Left kidney (tissue), 1 donor: ENCODE measurements at regions not wholly inside any gene's neighbourhood (a gene's known extent, or its start where the extent isn't known, plus 50 kb on each side); places are given as distances from the start of the nearest gene placed in this dataset.
"Not testable (repeated sequence)": the region's sequence is repeated elsewhere in the genome, so short reads cannot be mapped to it uniquely, and the experiment has no call there.

Experiments
- DNase-seq: peaks from one replicate; pipeline ENCODE4 v3.0.0-alpha.2; 2013

DNA sequence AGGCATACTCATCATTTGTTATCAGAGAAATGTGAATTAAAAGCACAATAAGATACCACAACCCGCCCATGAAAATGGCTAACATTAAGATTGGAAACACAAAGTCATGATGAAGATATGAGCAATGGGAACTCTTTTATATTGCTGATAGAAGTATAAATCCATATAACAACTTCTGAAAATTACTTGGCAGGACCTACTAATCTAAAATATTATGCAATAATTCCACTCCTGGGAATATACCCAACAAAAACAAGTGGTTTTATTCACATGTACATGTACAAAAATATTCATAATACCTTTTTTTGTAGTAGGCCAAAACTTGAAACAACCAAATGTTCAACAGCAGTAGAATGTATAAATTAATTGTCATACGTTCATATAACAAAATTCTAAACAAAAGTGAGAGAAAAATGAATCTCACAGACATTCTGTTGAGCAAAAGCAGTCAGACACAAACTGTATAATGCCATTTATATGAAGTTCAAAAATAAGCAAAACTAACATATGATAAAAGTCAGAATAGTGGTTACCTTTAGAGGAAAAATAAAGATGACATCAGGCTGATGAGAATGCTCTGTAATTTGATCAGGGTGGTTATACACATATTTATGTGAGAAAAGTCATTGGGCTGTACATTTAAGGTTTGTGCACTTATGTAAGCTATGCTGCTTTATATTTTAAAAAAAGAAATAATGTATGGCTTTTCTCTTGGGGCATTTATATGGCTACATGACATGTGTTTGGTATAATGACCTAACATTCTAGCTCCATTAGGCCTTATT, 309.2 kb upstream of the KITLG start:
- no peak for DNase-seq

DNA sequence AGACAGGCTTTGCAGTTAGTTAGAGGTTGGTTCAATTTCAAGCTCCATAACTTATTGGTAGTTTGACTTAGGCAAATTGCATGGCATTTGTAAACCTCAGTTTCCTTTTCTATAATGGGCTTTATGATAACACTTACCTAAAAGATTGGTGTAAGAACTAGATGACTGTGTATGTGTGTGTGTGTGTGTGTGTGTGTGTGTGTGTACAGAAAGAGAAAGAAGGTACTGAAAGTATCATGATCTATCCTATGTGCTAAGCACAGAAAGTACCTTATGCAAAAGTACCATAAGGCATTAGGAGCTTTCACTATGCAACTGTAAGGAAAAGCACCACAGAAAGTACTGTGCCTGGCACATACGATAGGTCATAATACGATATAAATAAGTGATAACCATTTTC, 304.3 kb upstream of the KITLG start:
- DNase-seq, result no peak

DNA sequence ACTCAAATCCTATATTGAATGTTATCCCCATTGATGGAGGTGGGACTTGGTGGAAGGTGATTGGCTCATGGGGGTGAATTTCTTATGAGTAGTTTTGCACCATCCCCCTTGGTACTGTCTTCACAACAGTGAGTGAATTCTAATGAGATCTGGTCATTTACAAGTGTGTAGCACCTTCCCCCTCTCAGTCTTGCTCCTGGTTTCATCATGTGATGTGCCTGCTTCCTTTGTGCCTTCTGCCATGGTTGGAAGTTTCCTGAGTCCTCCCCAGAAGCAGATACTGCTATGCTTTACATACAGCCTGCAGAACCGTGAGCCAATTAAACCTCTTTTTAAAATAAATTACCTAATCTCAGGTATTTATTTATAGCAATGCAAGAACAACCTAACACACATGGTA, 302.4 kb upstream of the KITLG start:
- DNase-seq, result no peak

DNA sequence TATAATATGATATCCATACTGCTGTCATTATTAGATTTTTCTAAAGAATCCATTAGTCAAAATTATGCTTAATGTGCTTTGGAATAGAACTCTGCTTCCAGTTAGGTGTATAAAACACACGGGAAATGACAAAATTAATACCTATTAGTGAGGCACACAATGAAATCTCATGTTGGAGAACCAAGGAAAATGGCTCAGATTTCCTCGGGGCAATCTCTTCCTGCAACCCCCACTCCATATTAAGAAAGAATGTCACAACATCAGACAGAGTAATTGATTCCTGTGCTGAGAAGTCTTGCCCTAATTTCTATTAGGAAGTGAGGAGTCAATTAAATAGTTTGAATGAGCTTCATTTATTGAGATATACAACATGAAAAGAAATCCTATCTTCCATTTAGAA, 299.8 kb upstream of the KITLG start:
- no peak for DNase-seq

DNA sequence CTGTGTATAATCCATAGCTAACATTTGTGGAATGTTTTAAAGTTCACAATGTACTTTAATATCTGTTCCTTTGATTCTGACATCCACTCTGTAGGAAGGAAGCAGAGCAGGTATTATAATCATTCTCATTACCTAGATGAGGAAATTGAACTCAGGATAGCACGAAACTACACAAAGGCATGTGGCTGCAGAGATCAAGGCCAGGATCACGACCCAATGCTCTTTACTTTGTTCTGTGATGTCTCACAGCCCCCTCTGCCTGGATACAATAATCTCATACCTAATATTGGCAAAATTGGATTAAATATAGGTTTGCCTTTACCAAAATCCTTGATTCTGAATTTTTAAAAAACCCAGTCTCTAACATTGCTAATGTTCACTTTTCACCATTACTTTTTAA, 298.0 kb upstream of the KITLG start:
- no peak for DNase-seq

DNA sequence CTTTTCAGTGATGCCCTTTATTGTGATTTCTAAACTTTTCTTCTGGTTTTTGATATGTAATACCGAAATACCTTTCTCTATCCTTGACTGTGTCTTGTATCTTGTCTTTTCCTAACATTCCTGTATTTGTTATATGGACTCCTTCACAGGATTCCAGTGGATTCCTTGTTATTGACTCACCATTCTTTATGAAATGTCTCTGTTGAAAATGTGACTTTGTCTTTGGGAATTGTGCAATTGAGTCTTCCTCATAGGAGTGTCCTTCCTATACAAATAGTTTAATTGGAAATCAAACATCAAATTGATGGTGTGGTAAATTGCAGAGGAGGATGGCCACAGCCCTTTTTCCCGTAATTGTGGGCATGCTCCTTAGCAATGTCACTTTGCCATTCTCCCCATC, 296.6 kb upstream of the KITLG start:
- DNase-seq, result no peak

DNA sequence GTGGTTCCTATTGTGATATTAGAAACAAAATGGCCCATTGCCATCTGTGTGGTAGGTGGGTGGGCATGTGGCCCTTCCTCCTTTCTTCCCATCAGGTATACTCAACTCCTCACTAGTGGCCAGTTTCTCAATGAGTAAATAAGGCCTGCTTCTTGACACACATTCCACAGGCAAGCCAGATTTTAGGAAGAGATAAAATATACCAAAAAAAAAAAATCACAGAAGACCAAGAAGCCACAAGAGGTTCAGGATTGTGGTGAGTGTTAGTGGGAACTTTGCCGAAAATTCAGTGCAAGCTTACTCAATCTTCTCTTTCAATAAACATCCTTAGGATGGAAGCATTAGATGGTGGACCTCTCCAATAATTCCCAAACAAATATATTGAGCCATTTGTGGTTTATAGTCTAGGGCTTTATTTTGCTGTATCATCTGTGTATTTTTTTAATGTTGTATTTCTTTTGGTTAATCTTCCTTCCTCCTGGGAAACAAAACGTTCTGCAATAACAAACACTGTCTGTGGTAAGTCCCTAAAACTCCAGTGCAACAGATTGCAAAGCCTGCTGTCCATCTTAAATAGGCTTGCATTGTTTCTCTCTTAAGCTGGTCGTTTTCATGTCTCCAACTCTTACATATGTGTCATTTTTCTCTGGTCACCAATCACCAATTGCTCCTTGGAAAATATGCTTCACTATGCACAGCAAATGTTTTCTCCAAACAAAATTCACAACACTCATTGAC, 289.9 kb upstream of the KITLG start:
- no peak for DNase-seq

DNA sequence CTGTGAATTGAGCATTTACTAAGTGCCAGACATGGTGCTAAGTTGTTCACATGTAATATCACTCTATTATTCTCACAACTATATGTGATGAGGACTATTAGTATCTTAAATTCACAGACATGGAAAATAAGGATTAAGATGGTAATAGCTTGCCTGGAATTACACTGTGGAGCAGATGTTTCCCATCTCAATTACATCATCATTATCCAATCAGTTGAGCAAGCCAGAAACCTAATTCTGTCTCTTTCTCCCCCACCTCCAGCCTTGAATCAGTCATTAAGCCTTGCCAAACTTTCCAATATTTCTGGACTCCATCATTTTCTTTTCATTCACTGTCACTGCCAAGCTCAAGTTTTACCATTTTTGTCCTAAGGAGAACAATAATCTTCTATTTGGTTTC, 287.8 kb upstream of the KITLG start:
- DNase-seq, result no peak

DNA sequence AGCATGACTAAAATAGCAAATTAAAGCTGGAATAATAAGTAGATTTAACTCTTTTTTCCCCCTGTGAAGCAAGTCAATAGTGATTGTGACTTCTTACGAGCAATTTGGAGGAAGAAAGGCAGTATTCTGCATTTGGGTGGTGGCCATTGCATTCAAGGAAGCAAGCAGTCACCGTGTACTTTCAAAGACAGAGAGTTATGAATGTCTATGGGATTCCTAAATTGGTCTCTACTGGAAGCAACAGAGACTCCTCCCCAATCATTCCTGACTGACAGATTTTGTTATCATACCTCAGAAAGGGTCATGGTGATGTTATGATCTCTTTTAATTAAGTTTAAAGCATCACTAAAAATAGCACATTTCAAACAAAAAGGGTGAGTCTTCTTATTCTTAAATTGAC, 287.2 kb upstream of the KITLG start:
- DNase-seq, result no peak

DNA sequence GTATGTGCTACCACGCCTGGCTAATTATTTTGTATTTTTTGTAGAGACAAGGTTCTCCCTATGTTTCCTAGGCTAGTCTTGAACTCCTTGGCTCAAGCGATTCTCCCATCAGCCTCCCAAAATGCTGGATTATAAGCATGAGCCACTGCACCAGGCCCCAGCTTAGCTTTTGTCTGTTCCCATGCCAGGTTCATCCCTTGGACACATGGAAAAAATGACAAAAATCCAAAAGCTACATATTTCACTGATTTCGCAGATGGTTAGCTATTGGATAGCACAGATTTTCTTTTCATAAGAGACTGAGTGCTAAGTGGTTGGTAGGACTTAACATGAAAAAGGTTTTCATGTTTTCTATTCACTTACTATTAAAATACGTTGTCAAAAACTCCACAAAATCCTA, 286.6 kb upstream of the KITLG start:
- no peak for DNase-seq

DNA sequence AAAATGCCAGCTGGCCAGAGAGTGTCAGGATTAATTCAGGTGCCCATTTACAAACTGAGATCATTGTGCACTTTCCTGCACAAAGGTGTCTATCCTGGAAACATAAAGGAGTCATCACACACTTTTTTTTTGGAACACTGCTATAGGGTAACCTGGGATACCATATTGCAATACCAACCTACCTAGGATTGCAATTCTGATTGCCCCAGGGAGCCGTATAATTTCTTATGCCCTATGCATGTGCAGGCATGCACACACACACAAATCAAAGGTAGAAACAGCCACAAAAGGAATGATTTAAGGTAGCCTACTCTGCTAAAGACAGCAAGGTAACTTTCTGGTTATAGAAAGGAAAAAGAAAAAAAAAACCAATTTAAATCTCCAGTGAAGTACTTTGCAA, 285.3 kb upstream of the KITLG start:
- DNase-seq, result no peak

DNA sequence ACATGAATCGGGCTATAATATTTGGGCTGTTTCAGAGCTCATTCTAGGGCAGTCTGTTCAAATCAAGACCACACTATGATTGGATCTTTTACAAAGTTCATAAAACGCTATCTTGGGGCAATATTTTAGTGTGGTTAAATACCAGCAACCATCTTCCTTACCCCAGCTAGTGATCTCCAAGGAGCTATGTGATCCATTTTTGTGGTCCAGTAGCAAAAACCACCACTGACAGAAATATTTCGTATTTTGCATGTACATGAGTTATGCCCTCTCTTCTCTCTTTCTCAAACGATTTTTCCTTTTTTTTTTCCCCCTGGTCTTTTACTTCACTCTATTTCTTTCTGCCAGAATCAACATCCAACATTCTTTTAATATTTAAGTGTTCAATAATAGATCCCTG, 280.6 kb upstream of the KITLG start:
- no peak for DNase-seq

DNA sequence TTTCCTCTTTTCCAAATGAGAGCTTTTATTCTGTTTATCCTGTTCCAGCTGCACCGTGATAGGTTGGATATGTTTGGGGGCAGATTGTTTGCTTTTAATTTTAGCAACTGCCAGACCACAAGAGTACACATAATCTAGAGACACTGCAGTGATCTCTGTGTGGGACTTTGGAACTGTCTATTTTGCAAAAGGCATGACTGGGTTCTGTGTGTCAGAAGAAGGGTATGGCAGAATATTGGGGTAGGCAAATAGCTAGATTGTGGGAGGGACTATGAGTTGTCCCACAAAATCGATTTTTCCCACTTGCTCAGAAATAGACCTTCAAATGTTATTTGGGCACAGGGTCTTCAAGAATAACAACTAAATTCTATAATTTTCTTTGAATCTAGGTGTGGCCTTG, 275.9 kb upstream of the KITLG start:
- no peak for DNase-seq

DNA sequence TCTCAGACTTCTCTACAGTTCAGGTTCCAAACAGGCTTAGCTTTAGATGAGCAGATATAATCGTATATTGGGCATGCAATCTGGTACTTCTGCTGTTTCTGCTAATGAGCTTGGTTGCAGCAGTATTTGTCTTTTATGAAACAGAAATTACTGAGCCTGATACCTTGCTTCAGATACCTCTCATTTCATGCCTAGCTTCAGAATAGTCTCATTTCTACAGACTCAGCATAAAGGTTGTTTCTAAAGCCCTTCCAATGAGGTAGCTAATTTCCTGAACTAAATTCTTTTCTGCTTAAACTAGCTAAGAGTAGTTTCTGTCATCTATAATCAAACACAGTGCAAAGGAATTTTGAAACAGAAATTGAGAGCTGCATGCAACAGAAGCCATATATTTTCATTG, 275.0 kb upstream of the KITLG start:
- DNase-seq, result no peak

DNA sequence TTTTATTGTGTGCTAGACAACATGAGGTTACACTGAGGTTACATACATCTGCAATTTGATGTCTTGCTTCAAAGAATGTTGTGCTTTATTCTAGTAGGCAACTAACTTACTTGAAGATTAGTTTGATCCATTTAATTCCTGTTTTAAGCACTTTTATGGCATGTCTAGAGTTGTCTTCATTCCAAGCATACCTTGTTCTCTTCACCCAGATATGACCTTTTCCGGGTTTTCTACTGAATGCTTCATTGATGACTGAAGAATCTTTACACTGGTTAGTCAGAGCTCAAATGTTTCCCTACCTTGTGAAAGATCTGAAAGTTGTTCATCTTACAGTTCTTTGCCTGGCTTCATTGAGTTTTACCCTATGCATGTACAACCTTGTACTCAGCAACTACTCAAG, 274.0 kb upstream of the KITLG start:
- no peak for DNase-seq

DNA sequence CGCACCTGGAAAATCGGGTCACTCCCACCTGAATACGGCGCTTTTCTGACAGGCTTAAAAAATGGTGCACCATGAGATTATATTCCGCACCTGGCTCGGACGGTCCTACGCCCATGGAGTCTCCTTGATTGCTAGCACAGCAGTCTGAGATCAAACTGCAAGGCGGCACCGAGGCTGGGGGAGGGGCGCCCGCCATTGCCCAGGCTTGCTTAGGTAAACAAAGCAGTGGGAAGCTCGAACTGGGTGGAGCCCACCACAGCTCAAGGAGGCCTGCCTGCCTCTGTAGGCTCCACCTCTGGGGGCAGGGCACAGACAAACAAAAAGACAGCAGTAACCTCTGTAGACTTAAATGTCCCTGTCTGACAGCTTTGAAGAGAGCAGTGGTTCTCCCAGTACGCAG, 267.0 kb upstream of the KITLG start:
- DNase-seq, result not testable (repeated sequence)

DNA sequence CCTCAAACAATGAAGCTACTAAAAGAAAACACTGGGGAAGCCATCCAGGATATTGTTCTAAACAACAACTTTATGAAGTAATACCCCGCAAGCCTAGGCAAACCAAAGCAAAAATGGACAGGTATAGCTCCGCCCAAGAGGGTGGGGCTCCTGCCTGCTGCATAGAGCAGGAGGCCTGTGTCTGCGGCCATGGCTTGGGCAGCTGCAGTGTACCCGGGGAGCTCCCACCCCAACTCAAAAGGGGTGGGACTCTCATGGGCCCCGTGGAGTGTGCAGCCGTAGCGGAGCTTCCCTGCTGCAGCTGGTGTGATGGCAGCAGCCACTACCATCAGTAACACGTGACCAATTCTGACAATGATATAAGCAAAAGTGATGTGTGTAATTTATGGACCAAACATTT, 264.2 kb upstream of the KITLG start:
- no peak for DNase-seq

DNA sequence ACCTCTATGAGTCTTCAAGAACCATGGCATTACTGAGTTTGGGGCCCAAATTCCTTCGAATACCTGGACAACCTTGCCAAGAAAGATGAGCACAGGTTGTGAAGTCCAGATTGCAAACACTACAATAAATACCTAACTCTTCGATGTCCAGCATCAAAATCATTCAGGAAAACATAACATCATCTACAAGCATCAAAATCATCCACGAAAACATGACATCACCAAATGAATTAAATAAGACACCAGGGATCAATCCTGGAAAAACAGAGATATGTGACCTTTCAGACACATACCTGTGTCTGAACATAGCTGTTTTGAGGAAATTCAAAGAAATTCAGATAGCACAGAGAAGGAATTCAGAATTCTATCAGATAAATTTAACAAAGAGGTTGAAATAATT, 262.0 kb upstream of the KITLG start:
- DNase-seq, result no peak

DNA sequence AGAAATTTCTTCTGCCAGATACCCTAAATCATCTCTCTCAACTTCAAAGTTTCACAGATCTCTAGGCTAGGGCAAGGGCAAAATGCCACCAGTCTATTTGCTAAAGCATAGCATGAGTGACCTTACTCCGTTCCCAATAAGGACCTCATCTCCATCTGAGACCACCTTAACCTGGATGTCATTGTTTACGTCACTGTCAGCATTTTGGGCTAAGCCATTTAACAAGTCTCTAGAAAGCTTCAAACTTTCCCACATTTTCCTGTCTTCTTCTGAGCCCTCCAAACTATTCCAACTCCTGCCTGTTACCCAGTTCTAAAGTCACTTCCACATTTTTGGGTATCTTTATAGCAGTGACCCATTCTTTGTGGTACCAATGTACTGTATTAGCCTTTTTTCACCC, 259.2 kb upstream of the KITLG start:
- DNase-seq, result no peak

DNA sequence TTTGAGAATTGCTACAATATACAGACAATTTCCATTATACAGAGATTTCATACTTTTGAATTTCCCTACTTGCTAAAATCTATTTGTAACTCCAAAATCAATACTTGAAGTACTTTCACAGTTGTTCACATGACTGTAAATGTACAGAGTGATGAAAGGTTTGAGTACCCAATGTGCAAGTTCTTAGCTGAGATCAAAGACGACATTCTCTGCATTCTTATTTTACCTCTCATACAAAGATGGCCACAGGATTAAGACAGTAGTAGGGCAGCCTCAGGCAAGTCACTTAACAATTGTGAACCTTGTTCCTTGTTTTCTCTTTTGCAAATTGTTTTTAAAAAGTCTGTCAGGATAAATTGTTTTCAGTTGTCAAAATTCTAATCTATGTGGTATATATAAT, 255.9 kb upstream of the KITLG start:
- no peak for DNase-seq

DNA sequence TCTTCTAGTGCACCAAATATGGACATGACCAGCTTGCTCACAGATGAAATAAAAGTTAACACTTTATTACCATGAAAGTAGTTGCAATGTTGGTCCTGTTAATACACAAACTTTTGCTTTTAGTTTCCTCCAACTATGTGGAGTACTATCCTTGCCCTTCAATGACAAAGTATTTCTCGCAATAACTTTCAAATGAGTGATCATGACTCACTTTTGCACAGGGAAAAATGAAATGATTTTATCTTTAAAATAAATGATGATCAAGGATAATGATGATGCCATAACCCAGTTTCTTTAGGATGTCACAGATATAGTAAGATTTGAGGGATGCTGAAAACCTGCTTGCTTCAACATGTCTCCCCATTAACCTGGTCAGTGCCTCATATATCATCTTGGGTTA, 254.0 kb upstream of the KITLG start:
- no peak for DNase-seq

DNA sequence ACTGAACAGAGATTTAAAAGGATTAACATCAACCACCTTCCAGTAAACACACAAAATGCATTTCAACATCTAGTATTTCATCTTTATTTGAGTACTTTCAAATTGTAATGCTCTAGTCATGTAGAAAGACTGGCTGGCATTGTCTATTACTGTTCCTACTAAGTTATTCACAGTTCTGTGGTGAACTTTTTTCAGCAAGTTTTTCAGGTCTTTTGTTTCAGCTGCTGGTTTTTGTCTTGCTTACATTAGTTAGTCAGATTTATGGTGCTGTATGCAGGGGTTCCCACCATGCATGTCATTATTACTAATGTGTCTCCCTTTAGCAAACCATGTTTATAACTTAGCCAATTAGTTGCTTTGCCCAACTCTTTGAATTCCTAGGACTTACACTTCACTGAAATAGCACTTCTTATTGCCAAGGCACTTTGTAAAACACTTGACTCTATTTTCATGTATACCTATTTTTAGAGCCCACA, 253.4 kb upstream of the KITLG start:
- no peak for DNase-seq

DNA sequence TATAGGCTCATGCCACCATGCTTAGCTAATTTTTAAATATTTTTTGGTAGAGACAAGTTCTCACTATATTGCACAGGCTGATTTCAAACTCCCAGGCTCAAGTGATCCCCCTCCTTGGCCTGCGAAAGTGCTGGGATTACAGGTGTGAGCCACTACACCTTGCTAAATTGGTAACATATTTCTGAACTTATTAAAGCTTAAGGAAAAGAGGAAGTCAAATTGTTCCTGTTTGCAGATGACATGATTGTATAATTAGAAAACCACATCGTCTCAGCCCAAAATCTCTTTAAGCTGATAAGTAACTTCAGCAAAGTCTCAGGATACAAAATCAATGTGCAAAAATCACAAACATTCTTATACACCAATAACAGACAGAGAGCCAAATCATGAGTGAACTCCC, 248.3 kb upstream of the KITLG start:
- not testable (repeated sequence) for DNase-seq

DNA sequence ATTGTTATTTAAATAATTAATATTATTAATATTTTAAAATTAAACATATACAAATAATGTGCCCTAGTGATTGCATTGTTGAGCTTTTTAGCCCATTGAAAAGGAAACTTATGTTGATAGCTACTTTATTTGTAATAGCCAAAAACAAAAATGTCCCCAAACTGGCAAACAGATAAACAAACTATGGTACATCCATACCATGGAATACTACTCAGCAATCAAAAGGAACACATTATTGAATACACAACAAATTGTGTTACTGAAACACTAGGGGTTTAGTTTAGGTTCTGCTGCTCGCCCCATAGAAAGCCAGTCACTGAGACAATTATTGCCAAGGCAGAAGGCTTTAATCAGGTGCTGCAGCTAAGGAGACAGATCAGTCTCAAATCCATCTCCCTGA, 239.7 kb upstream of the KITLG start:
- DNase-seq, result no peak
